ENCODE measurements at regions not wholly inside any gene's neighbourhood (a gene's known extent, or its start where the extent isn't known, plus 50 kb on each side); places are given as distances from the start of the nearest gene placed in this dataset.

DNA sequence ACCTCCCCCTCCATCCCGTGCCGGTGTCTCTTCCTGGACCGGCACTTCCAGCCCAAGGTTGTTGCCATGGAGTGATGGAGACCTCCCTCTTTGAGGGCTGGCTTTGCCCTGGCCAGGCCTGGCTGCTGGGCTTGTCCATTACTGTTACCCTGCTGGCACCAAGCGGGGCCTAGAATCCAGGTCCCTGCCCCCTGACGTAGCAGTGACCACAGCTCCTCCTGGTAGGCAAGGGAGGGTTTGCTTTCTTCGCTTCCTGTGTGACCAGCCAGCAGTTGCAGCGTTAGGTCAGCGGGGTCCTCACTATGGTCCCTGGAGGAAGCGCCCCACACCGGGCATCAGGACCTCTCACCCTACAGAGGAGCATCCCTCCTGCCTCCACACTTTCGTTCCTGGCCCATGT, 146.7 kb upstream of the COL5A1 start:
- ChIA-PET POLR2A (no interaction called here), CTCF (ENCODE audit: low intra/inter-chr PET ratio) (no interaction called here)
- in situ Hi-C loops (cut with MboI): no loop called here
- TF ChIP-seq, protein P1, sequence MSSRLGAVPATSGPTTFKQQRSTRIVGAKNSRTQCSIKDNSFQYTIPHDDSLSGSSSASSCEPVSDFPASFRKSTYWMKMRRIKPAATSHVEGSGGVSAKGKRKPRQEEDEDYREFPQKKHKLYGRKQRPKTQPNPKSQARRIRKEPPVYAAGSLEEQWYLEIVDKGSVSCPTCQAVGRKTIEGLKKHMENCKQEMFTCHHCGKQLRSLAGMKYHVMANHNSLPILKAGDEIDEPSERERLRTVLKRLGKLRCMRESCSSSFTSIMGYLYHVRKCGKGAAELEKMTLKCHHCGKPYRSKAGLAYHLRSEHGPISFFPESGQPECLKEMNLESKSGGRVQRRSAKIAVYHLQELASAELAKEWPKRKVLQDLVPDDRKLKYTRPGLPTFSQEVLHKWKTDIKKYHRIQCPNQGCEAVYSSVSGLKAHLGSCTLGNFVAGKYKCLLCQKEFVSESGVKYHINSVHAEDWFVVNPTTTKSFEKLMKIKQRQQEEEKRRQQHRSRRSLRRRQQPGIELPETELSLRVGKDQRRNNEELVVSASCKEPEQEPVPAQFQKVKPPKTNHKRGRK (tag; IDR thresholded peaks at IDR 0.05): no peak
- TF ChIP-seq, protein P2, sequence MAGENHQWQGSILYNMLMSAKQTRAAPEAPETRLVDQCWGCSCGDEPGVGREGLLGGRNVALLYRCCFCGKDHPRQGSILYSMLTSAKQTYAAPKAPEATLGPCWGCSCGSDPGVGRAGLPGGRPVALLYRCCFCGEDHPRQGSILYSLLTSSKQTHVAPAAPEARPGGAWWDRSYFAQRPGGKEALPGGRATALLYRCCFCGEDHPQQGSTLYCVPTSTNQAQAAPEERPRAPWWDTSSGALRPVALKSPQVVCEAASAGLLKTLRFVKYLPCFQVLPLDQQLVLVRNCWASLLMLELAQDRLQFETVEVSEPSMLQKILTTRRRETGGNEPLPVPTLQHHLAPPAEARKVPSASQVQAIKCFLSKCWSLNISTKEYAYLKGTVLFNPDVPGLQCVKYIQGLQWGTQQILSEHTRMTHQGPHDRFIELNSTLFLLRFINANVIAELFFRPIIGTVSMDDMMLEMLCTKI (IDR thresholded peaks at IDR 0.05; ENCODE audit: partially characterized antibody): no peak
- no peak for TF ChIP-seq ETS2 (tag; IDR thresholded peaks at IDR 0.05; ENCODE audit: borderline replicate concordance, poor library complexity, severe bottlenecking)
- no peak for TF ChIP-seq NONO (IDR thresholded peaks at IDR 0.05; ENCODE audit: low read depth in 2 of 2, low read length in 1 of 2)
- no peak for TF ChIP-seq RBM17 (IDR thresholded peaks at IDR 0.05; ENCODE audit: borderline replicate concordance, low read depth, low read length)
- no peak for TF ChIP-seq CAMTA2 (CRISPR knock-in tag; conservative IDR thresholded peaks at IDR 0.05)
- TF ChIP-seq ZNF561 (CRISPR knock-in tag; conservative IDR thresholded peaks at IDR 0.05): no peak
- TF ChIP-seq, protein P3, sequence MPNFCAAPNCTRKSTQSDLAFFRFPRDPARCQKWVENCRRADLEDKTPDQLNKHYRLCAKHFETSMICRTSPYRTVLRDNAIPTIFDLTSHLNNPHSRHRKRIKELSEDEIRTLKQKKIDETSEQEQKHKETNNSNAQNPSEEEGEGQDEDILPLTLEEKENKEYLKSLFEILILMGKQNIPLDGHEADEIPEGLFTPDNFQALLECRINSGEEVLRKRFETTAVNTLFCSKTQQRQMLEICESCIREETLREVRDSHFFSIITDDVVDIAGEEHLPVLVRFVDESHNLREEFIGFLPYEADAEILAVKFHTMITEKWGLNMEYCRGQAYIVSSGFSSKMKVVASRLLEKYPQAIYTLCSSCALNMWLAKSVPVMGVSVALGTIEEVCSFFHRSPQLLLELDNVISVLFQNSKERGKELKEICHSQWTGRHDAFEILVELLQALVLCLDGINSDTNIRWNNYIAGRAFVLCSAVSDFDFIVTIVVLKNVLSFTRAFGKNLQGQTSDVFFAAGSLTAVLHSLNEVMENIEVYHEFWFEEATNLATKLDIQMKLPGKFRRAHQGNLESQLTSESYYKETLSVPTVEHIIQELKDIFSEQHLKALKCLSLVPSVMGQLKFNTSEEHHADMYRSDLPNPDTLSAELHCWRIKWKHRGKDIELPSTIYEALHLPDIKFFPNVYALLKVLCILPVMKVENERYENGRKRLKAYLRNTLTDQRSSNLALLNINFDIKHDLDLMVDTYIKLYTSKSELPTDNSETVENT (CRISPR knock-in tag; IDR thresholded peaks at IDR 0.05): no peak
- TF ChIP-seq, protein P4, sequence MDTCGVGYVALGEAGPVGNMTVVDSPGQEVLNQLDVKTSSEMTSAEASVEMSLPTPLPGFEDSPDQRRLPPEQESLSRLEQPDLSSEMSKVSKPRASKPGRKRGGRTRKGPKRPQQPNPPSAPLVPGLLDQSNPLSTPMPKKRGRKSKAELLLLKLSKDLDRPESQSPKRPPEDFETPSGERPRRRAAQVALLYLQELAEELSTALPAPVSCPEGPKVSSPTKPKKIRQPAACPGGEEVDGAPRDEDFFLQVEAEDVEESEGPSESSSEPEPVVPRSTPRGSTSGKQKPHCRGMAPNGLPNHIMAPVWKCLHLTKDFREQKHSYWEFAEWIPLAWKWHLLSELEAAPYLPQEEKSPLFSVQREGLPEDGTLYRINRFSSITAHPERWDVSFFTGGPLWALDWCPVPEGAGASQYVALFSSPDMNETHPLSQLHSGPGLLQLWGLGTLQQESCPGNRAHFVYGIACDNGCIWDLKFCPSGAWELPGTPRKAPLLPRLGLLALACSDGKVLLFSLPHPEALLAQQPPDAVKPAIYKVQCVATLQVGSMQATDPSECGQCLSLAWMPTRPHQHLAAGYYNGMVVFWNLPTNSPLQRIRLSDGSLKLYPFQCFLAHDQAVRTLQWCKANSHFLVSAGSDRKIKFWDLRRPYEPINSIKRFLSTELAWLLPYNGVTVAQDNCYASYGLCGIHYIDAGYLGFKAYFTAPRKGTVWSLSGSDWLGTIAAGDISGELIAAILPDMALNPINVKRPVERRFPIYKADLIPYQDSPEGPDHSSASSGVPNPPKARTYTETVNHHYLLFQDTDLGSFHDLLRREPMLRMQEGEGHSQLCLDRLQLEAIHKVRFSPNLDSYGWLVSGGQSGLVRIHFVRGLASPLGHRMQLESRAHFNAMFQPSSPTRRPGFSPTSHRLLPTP (IDR thresholded peaks at IDR 0.05; ENCODE audit: borderline replicate concordance, extremely low read depth, insufficient read length): no peak
- DNase-seq (ENCODE audit: extremely low read depth in 1 of 4, low spot score in 3 of 4): no peak
- WGBS (ENCODE audit: insufficient coverage, low coverage, missing lambda C conversion rate): 3% methylated on average over 11 of the region's 11 CpGs
- H2AFZ ChIP-seq (ENCODE audit: low read depth, low read length): no peak overlapping the region
- no peaks in the 10 kb centered on the region for H3K36me3 ChIP-seq (ENCODE audit: control insufficient read depth, insufficient read depth, low read length)
- intact Hi-C loops (cut with micrococcal nuclease): no loop called here
- no peaks in the 10 kb centered on the region for H3K9me3 ChIP-seq (replicated peaks; ENCODE audit: control insufficient read depth, insufficient read depth, low read depth, low read length)
- no peaks in the 10 kb centered on the region for H3K4me1 ChIP-seq (replicated peaks in 1 of 2; ENCODE audit: control insufficient read depth in 2 of 2, insufficient read depth in 2 of 2, low read length in 2 of 2)
- ATAC-seq: no peak
- H3K4me3 ChIP-seq: no peak overlapping the region
- no peaks in the 10 kb centered on the region; the same call in 1 of the 2 replicates for H4K20me1 ChIP-seq (replicated peaks; ENCODE audit: control insufficient read depth, insufficient read depth, low read length)
- no peak overlapping the region for H3K4me2 ChIP-seq (ENCODE audit: insufficient read depth, low read length)
- BruUV-seq (replicated peaks): no TSS peak
- no peaks in the 10 kb centered on the region for H3K9me1 ChIP-seq (ENCODE audit: control insufficient read depth, insufficient read depth, low read length)
- H3K9ac ChIP-seq (ENCODE audit: insufficient read depth in 1 of 2, low read depth in 2 of 2, low read length in 2 of 2): no peak overlapping the region
- no peaks in the 10 kb centered on the region for H3K79me2 ChIP-seq (ENCODE audit: control insufficient read depth, insufficient read depth, low read length)
- no peak overlapping the region for H3K27ac ChIP-seq (ENCODE audit: extremely low read depth, low read depth, low read length)
- peaks cover 28 to 65% of the 10 kb centered on the region in 2 experiments for H3K27me3 ChIP-seq (ENCODE audit: control insufficient read depth in 2 of 2, insufficient read depth in 2 of 2, low read length in 2 of 2)
- FAIRE-seq: no peak
